ENCODE measurements at regions not wholly inside any gene's neighbourhood (a gene's known extent, or its start where the extent isn't known, plus 50 kb on each side); places are given as distances from the start of the nearest gene placed in this dataset.

DNA sequence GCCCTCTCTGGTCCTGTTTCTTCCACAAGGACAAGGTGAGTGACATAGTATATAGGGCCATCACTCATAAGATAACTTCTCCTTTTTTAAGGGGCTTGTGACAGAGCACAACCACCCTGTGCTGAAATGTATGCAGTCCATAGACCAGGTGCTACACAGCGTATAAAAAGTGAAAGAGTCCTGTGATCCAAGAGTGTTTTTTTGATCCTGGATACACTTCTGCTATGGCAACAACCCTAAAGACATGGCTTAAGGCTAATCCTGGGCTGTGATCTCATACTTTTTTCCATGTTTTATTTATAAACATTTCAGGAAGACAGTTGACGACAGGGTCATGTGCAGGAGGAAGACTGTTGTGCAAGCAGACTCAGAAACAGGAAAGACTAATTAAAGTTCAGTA lies 400.5 kb upstream of the TCF4 start:
- no peak overlapping the region for H4K5ac ChIP-seq (ENCODE audit: insufficient read length, low read depth, low read length)
- H3K9ac ChIP-seq (ENCODE audit: extremely low read depth, insufficient read length, low read length) = no peak overlapping the region
- no peak overlapping the region for H3T11ph ChIP-seq (ENCODE audit: low read length)
- H3K4me1 ChIP-seq (ENCODE audit: insufficient read depth, low read length) = no peaks in the 10 kb centered on the region
- no peak overlapping the region for H2BK120ac ChIP-seq (ENCODE audit: low read depth, low read length, poor library complexity, severe bottlenecking)
- H2BK12ac ChIP-seq (ENCODE audit: insufficient read length, low read depth, low read length) = no peak overlapping the region
- no peak overlapping the region for H3K14ac ChIP-seq (ENCODE audit: insufficient read depth, low read length)
- H4K8ac ChIP-seq (replicated peaks; ENCODE audit: insufficient read length, low read depth, low read length) = no peak overlapping the region
- DNase-seq = no peak
- TF ChIP-seq, protein P1, sequence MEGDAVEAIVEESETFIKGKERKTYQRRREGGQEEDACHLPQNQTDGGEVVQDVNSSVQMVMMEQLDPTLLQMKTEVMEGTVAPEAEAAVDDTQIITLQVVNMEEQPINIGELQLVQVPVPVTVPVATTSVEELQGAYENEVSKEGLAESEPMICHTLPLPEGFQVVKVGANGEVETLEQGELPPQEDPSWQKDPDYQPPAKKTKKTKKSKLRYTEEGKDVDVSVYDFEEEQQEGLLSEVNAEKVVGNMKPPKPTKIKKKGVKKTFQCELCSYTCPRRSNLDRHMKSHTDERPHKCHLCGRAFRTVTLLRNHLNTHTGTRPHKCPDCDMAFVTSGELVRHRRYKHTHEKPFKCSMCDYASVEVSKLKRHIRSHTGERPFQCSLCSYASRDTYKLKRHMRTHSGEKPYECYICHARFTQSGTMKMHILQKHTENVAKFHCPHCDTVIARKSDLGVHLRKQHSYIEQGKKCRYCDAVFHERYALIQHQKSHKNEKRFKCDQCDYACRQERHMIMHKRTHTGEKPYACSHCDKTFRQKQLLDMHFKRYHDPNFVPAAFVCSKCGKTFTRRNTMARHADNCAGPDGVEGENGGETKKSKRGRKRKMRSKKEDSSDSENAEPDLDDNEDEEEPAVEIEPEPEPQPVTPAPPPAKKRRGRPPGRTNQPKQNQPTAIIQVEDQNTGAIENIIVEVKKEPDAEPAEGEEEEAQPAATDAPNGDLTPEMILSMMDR (conservative IDR thresholded peaks at IDR 0.05) = no peak
- H4K91ac ChIP-seq (ENCODE audit: insufficient read length, low read depth, low read length) = no peak overlapping the region
- Mint-ChIP-seq H3K4me3 (no peak overlapping the region), H3K36me3 (ENCODE audit: insufficient read depth in 1 of 3, low read depth in 3 of 3) (peaks cover 4 to 30% (median 4%) of the 10 kb centered on the region in 3 experiments), H3K4me1 (no peaks in the 10 kb centered on the region), H3K27me3 (ENCODE audit: low read depth) (no peaks in the 10 kb centered on the region), H3K9me3 (peaks cover 12 to 13% of the 10 kb centered on the region in 2 experiments), H3K27ac (no peak overlapping the region)
- H3K56ac ChIP-seq (ENCODE audit: insufficient read length, low read depth, low read length) = no peak overlapping the region
- H2BK5ac ChIP-seq (ENCODE audit: insufficient read length, low read length) = no peak overlapping the region
- H3K4ac ChIP-seq (ENCODE audit: low read depth, low read length) = no peak overlapping the region
- H3K27ac ChIP-seq (ENCODE audit: insufficient read length, low read depth, low read length) = no peak overlapping the region
- H3K27me3 ChIP-seq (ENCODE audit: insufficient read depth, low read length) = no peaks in the 10 kb centered on the region
- H3K79me2 ChIP-seq (ENCODE audit: insufficient read depth, low read length) = no peaks in the 10 kb centered on the region
- H3K23me2 ChIP-seq (ENCODE audit: insufficient read length, low read depth, low read length, poor library complexity, severe bottlenecking) = no peaks in the 10 kb centered on the region
- H2AK5ac ChIP-seq (ENCODE audit: insufficient read length, low read length) = no peak overlapping the region
- H3K23ac ChIP-seq (ENCODE audit: insufficient read length, low read depth, low read length) = no peak overlapping the region
- no peak overlapping the region for H3K4me2 ChIP-seq (ENCODE audit: insufficient read depth, insufficient read length, low read length)
- H4K20me1 ChIP-seq (ENCODE audit: control insufficient read depth, insufficient read depth, insufficient read length) = no peaks in the 10 kb centered on the region
- H3K18ac ChIP-seq (ENCODE audit: insufficient read length, low read depth, low read length) = no peak overlapping the region
- H3K9me3 ChIP-seq (ENCODE audit: control insufficient read depth, low read depth, low read length) = no peaks in the 10 kb centered on the region
- no peak overlapping the region for H2BK20ac ChIP-seq (ENCODE audit: low read depth, low read length, poor library complexity, severe bottlenecking)
- H2BK15ac ChIP-seq (ENCODE audit: low read depth, low read length) = no peak overlapping the region
- no peaks in the 10 kb centered on the region for H3K79me1 ChIP-seq (ENCODE audit: insufficient read depth, low read depth, low read length, poor library complexity, severe bottlenecking)
- no peak overlapping the region for H2AFZ ChIP-seq (ENCODE audit: low read length)
- no CpG with 5 or more reads among the region's 2 CpGs for WGBS (ENCODE audit: extremely low coverage, insufficient read length, low lambda C conversion rate)
